Panc1 (cell line): ENCODE measurements at regions not wholly inside any gene's neighbourhood (a gene's known extent, or its start where the extent isn't known, plus 50 kb on each side); places are given as distances from the start of the nearest gene placed in this dataset.

Experiments
- ATAC-seq: fragments of 200-7000 bp; cut with Tn5 transposase; 2 replicates; pipeline ENCODE4 v1.9.1; 2020; ENCODE audit warnings: mild to moderate bottlenecking, moderate library complexity
- BruUV-seq: library from RNA; stranded (reverse); fragments of 400-500 nt; replicated peaks from 2 replicates; lab custom pipeline; 2021; lab: Mats Ljungman, UMichigan
- CTCF ChIA-PET: fragments of 300-600 bp; sonication (Branson Sonifier 250); formaldehyde crosslinking; loops from one replicate; lab custom pipeline; 2022; ENCODE audit warnings: antibody characterized with exemption; lab: Charles Lee
- POLR2A ChIA-PET: fragments of 300-600 bp; sonication (Branson Sonifier 250); formaldehyde crosslinking; loops from one replicate; lab custom pipeline; 2022; ENCODE audit warnings: antibody characterized with exemption; lab: Charles Lee
- DNase-seq: peaks from one replicate; pipeline ENCODE4 v3.0.0-alpha.2; 2010; ENCODE audit warnings: low read depth, low spot score
- H3K27ac ChIP-seq: 2 replicates; pipeline ENCODE4 v1.5.1; 2011; ENCODE audit warnings: mild to moderate bottlenecking, low read length, inconsistent platforms
- H3K27me3 ChIP-seq: fragments of 200-500 bp; sonication (Bioruptor generic); 2 replicates; pipeline ENCODE4 v1.6.0; 2014; ENCODE audit warnings: low read length, inconsistent platforms; ENCODE audit not compliant: control insufficient read depth, insufficient read depth
- H3K36me3 ChIP-seq: fragments of 200-500 bp; sonication (Bioruptor generic); 2 replicates; pipeline ENCODE4 v1.5.1; 2014; ENCODE audit warnings: inconsistent platforms, mild to moderate bottlenecking, low read length, moderate library complexity; ENCODE audit not compliant: control insufficient read depth, insufficient read depth
- H3K4me1 ChIP-seq: 2 replicates; pipeline ENCODE4 v1.5.1; 2011; ENCODE audit warnings: inconsistent platforms, mild to moderate bottlenecking, low read length, moderate library complexity; ENCODE audit not compliant: control insufficient read depth, insufficient read depth
- H3K4me3 ChIP-seq, 2 experiments: 2 replicates each; pipeline ENCODE4 v1.5.1; 2011 to 2012; ENCODE audit warnings: low read depth in 2 of 2, low read length in 2 of 2, mild to moderate bottlenecking in 2 of 2, inconsistent platforms in 1 of 2, moderate library complexity in 1 of 2
- H3K9me3 ChIP-seq: fragments of 200-500 bp; sonication (Bioruptor generic); 2 replicates; pipeline ENCODE4 v1.5.1; 2014; ENCODE audit warnings: low read depth, mild to moderate bottlenecking, inconsistent platforms, low read length, moderate library complexity; ENCODE audit not compliant: control insufficient read depth, insufficient read depth
- POLR2AphosphoS5 ChIP-seq: IDR thresholded peaks from 2 replicates; pipeline ENCODE4 v1.6.1; 2012; ENCODE audit warnings: mild to moderate bottlenecking, low read depth, low read length, moderate library complexity
- SIN3A ChIP-seq: IDR thresholded peaks from 2 replicates; pipeline ENCODE4 v1.6.1; 2012; ENCODE audit warnings: low read depth, mild to moderate bottlenecking, low read length, moderate library complexity, borderline replicate concordance; ENCODE audit not compliant: insufficient read depth
- TCF7L2 ChIP-seq: IDR thresholded peaks from 2 replicates; pipeline ENCODE4 v1.6.1; 2011; ENCODE audit warnings: mild to moderate bottlenecking, low read depth, low read length, inconsistent platforms
- in situ Hi-C: cut with HindIII; loops from 2 replicates; pipeline ENCODE4 v1.10.0; 2016; ENCODE audit warnings: low sequenced_read_pairs, low pct_unique_long_range_greater_than_20kb
- intact Hi-C: fragments of 100-400 bp; cut with micrococcal nuclease; formaldehyde crosslinking; loops from one replicate; pipeline ENCODE4 v1.10.0; 2022; ENCODE audit not compliant: unreplicated experiment
- TF ChIP-seq, protein P1 (sequence below): fragments of 450-650 bp; IDR thresholded peaks from 2 replicates; pipeline ENCODE4 v1.5.1; 2017; ENCODE audit warnings: mild to moderate bottlenecking
- TF ChIP-seq, protein P2 (sequence below), 2 experiments: IDR thresholded peaks; 2 replicates each; pipeline ENCODE4 v1.6.1; 2011 to 2012; ENCODE audit warnings: low read depth in 2 of 2, control low read depth in 1 of 2, low read length in 1 of 2, mild to moderate bottlenecking in 1 of 2, moderate library complexity in 1 of 2; ENCODE audit not compliant: insufficient read depth in 1 of 2

DNA sequence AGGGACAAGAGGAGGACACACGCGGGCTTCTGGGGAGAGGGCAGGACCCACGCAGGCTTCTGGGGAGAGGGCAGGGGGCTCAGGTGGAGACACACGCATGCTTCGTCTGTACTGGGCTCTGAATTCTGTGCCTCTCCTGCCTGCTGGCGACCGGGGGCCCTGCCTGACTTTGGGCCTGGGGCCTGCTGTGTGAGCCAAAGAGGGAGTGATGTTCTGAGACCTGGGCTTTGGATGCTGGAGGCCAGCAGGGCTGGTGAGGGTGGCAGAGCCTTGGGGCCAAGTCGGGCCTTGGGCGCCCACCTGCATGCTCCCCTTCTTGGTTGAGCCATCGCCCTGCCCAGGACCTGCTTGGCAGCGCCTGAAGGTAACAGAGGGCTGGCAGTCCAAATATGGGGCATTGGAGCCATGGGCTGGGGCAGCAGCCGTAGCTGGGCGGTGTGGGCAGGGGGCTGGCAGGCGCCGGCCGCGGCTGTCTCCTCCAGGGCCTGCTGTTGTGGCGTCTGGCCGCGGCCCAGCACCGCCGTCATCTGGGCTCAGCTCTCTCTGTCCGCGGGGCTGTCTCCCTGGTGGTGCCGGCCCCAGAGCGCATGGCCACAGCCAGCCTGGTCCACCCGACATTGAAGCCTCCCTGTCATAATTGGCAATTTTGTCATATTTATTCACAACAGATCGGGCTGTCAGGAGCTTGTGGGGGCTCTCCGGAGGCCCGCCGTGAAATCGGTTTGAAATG is 78.9 kb downstream of the UNCX start:
- no peak for ATAC-seq
- Histone ChIP-seq H3K27me3 (no peaks in the 10 kb centered on the region), H3K9me3 (no peaks in the 10 kb centered on the region), H3K36me3 (no peaks in the 10 kb centered on the region), H3K27ac (no peak overlapping the region), H3K4me3 (no peak overlapping the region), H3K4me1 (no peaks in the 10 kb centered on the region)
- intact Hi-C loops = no loop called here
- ChIA-PET CTCF (no interaction called here), POLR2A (no interaction called here)
- no peak for TF ChIP-seq SIN3A
- TF ChIP-seq POLR2AphosphoS5 = no peak
- TF ChIP-seq TCF7L2 = no peak
- TF ChIP-seq, protein P1, sequence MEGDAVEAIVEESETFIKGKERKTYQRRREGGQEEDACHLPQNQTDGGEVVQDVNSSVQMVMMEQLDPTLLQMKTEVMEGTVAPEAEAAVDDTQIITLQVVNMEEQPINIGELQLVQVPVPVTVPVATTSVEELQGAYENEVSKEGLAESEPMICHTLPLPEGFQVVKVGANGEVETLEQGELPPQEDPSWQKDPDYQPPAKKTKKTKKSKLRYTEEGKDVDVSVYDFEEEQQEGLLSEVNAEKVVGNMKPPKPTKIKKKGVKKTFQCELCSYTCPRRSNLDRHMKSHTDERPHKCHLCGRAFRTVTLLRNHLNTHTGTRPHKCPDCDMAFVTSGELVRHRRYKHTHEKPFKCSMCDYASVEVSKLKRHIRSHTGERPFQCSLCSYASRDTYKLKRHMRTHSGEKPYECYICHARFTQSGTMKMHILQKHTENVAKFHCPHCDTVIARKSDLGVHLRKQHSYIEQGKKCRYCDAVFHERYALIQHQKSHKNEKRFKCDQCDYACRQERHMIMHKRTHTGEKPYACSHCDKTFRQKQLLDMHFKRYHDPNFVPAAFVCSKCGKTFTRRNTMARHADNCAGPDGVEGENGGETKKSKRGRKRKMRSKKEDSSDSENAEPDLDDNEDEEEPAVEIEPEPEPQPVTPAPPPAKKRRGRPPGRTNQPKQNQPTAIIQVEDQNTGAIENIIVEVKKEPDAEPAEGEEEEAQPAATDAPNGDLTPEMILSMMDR = no peak
- TF ChIP-seq, protein P2, sequence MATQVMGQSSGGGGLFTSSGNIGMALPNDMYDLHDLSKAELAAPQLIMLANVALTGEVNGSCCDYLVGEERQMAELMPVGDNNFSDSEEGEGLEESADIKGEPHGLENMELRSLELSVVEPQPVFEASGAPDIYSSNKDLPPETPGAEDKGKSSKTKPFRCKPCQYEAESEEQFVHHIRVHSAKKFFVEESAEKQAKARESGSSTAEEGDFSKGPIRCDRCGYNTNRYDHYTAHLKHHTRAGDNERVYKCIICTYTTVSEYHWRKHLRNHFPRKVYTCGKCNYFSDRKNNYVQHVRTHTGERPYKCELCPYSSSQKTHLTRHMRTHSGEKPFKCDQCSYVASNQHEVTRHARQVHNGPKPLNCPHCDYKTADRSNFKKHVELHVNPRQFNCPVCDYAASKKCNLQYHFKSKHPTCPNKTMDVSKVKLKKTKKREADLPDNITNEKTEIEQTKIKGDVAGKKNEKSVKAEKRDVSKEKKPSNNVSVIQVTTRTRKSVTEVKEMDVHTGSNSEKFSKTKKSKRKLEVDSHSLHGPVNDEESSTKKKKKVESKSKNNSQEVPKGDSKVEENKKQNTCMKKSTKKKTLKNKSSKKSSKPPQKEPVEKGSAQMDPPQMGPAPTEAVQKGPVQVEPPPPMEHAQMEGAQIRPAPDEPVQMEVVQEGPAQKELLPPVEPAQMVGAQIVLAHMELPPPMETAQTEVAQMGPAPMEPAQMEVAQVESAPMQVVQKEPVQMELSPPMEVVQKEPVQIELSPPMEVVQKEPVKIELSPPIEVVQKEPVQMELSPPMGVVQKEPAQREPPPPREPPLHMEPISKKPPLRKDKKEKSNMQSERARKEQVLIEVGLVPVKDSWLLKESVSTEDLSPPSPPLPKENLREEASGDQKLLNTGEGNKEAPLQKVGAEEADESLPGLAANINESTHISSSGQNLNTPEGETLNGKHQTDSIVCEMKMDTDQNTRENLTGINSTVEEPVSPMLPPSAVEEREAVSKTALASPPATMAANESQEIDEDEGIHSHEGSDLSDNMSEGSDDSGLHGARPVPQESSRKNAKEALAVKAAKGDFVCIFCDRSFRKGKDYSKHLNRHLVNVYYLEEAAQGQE (IDR thresholded peaks at IDR 0.05; ENCODE audit: insufficient read depth in 1 of 2, low read depth in 2 of 2, low read length in 1 of 2) = no peak
- DNase-seq = no peak
- no TSS peak for BruUV-seq
- in situ Hi-C loops = no loop called here

DNA sequence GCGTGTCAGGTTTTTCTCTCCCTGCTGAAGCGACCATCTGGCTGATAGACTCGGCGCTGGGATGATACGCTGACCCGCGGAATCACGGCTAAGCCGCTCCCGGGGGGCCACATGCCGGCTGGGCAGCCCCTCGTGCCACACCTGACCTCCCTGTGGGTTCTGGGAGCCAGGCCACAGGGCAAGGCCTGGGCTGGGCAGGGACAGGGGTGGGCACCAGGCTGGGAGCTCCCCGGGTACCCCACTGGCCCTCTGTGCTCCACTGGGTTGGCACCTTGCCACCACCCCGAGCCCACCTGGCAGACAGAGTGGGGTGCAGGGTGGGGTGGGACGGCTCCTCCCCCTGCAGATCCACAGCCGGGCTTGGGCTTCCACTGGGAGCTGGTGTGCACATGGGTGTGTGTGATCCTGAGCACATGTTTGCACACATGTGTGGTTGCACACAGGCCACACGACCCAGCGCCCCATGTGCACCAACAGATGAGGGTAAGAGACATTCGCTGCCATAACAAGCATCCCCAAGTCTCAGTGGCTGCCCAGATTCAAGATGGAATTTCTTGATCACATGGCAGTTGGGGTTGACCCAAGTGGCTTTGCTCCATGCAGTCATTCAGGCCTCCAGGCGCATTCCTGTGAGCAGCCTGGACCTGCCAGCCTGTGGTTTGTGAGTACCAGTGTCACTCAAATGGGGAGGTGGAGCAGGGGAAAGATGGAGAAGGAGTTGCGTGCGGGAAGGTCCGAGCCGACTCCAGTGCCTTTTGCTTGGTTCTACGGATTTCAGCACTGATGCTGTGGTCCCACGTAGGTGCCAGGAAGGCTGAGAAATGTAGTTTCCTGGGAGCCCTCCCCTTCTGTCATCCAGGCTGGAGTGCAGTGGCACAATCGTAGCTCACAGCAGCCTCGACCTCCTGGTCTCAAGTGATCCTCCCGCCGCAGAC is 79.7 kb downstream of the UNCX start:
- H3K4me1 ChIP-seq = no peaks in the 10 kb centered on the region
- intact Hi-C loops (no loop called here), in situ Hi-C loops (no loop called here)
- H3K9me3 ChIP-seq = no peaks in the 10 kb centered on the region
- DNase-seq (no peak), ATAC-seq (no peak)
- no peak overlapping the region for H3K4me3 ChIP-seq
- ChIA-PET POLR2A (no interaction called here), CTCF (no interaction called here)
- BruUV-seq = no TSS peak
- TF ChIP-seq TCF7L2 (no peak), SIN3A (no peak), POLR2AphosphoS5 (no peak)
- TF ChIP-seq, protein P1 = no peak
- TF ChIP-seq, protein P2 (IDR thresholded peaks at IDR 0.05; ENCODE audit: insufficient read depth in 1 of 2, low read depth in 2 of 2, low read length in 1 of 2) = no peak
- H3K36me3 ChIP-seq = no peaks in the 10 kb centered on the region
- no peaks in the 10 kb centered on the region for H3K27me3 ChIP-seq
- no peak overlapping the region for H3K27ac ChIP-seq
